Stimulated activated naive B cell treated with anti-CD40 and anti-IgM and Interleukin-4, amounts not matched to agents 10 μg/mL and 1 μg/mL and 100 μg/mL, for 72 hours (primary cell): ENCODE measurements at regions not wholly inside any gene's neighbourhood (a gene's known extent, or its start where the extent isn't known, plus 50 kb on each side); places are given as distances from the start of the nearest gene placed in this dataset.

ENCODE experiments used
- ATAC-seq, 2 donors: fragments of 150-1000 bp; cut with Tn5 transposase; replicated peaks; 2 replicates each; pipeline ENCODE4 v1.10.0; 2021; ENCODE audit warnings: moderate library complexity in 1 of 2
- DNase-seq: peaks from one replicate; pipeline ENCODE4 v3.0.0; 2021
- H3K27ac Mint-ChIP-seq: one replicate; pipeline ENCODE4 v1.8.0; 2022; ENCODE audit warnings: mild to moderate bottlenecking, mixed read lengths
- H3K27me3 Mint-ChIP-seq, 2 donors: one replicate each; pipeline ENCODE4 v1.8.0; 2022; ENCODE audit warnings: mixed read lengths in 2 of 2
- H3K36me3 Mint-ChIP-seq, 2 donors: one replicate each; pipeline ENCODE4 v1.8.0; 2022; ENCODE audit warnings: mixed read lengths in 2 of 2, mild to moderate bottlenecking in 1 of 2
- H3K4me1 Mint-ChIP-seq, 2 donors: one replicate each; pipeline ENCODE4 v1.8.0; 2022; ENCODE audit warnings: mixed read lengths in 2 of 2, mild to moderate bottlenecking in 1 of 2
- H3K4me3 Mint-ChIP-seq, 2 donors: one replicate each; pipeline ENCODE4 v1.8.0; 2022; ENCODE audit warnings: mild to moderate bottlenecking in 2 of 2, mixed read lengths in 2 of 2, moderate library complexity in 1 of 2
- H3K9me3 Mint-ChIP-seq, 2 donors: one replicate each; pipeline ENCODE4 v1.8.0; 2022; ENCODE audit warnings: mixed read lengths in 2 of 2, mild to moderate bottlenecking in 1 of 2

GRCh38 chr21:16873176-16873575 is 639.7 kb upstream of the CXADR start:
- Mint-ChIP-seq H3K9me3 (peaks cover 0 to 6% of the 10 kb centered on the region in 2 donors), H3K4me3 (no peak overlapping the region), H3K27me3 (no peaks in the 10 kb centered on the region), H3K27ac (no peak overlapping the region), H3K4me1 (no peaks in the 10 kb centered on the region), H3K36me3 (no peaks in the 10 kb centered on the region)
- ATAC-seq: no peak
- DNase-seq: no peak

- H3K36me3 Mint-ChIP-seq: no peaks in the 10 kb centered on the region
- H3K4me1 Mint-ChIP-seq: no peaks in the 10 kb centered on the region
- H3K27ac Mint-ChIP-seq: no peak overlapping the region
- no peaks in the 10 kb centered on the region for H3K27me3 Mint-ChIP-seq
- no peak overlapping the region for H3K4me3 Mint-ChIP-seq
- ATAC-seq (no peak), DNase-seq (no peak)
- peaks cover 0 to 6% of the 10 kb centered on the region in 2 donors for H3K9me3 Mint-ChIP-seq
Measured at GRCh38 chr21:16873596-16873995, 639.2 kb upstream of the CXADR start.

GRCh38 chr21:16879479-16879878 is 633.4 kb upstream of the CXADR start:
- ATAC-seq (no peak), DNase-seq (no peak)
- H3K36me3 Mint-ChIP-seq: no peaks in the 10 kb centered on the region
- H3K27ac Mint-ChIP-seq: no peak overlapping the region
- H3K9me3 Mint-ChIP-seq: peaks cover 2 to 20% of the 10 kb centered on the region in 2 donors
- H3K27me3 Mint-ChIP-seq: no peaks in the 10 kb centered on the region
- H3K4me1 Mint-ChIP-seq: no peaks in the 10 kb centered on the region
- no peak overlapping the region for H3K4me3 Mint-ChIP-seq

- Mint-ChIP-seq H3K4me1 (no peaks in the 10 kb centered on the region), H3K9me3 (peaks cover 8 to 11% of the 10 kb centered on the region in 2 donors), H3K36me3 (no peaks in the 10 kb centered on the region), H3K27ac (no peak overlapping the region), H3K27me3 (no peaks in the 10 kb centered on the region), H3K4me3 (no peak overlapping the region)
- DNase-seq (no peak), ATAC-seq (no peak)
Measured at GRCh38 chr21:16891821-16892220, 621.0 kb upstream of the CXADR start.

- Mint-ChIP-seq H3K4me1 (no peaks in the 10 kb centered on the region), H3K27me3 (no peaks in the 10 kb centered on the region), H3K4me3 (no peak overlapping the region), H3K36me3 (no peaks in the 10 kb centered on the region), H3K9me3 (peaks cover 0 to 3% of the 10 kb centered on the region in 2 donors), H3K27ac (no peak overlapping the region)
- ATAC-seq (no peak), DNase-seq (no peak)
Measured at GRCh38 chr21:16900685-16901084, 612.2 kb upstream of the CXADR start.

GRCh38 chr21:16908077-16908476 is 604.8 kb upstream of the CXADR start:
- Mint-ChIP-seq H3K27me3 (no peaks in the 10 kb centered on the region), H3K27ac (no peak overlapping the region), H3K9me3 (peaks cover 3 to 6% of the 10 kb centered on the region in 2 donors), H3K4me3 (no peak overlapping the region), H3K4me1 (no peaks in the 10 kb centered on the region), H3K36me3 (no peaks in the 10 kb centered on the region)
- DNase-seq (no peak), ATAC-seq (no peak)

GRCh38 chr21:16910435-16911165 is 602.2 kb upstream of the CXADR start:
- ATAC-seq (no peak), DNase-seq (no peak)
- Mint-ChIP-seq H3K27me3 (no peaks in the 10 kb centered on the region), H3K4me3 (no peak overlapping the region), H3K9me3 (peaks cover 10 to 20% of the 10 kb centered on the region in 2 donors), H3K27ac (no peak overlapping the region), H3K4me1 (no peaks in the 10 kb centered on the region), H3K36me3 (no peaks in the 10 kb centered on the region)

GRCh38 chr21:16911166-16911607 is 601.7 kb upstream of the CXADR start:
- Mint-ChIP-seq H3K4me3 (no peak overlapping the region), H3K4me1 (no peaks in the 10 kb centered on the region), H3K9me3 (peaks cover 13 to 17% of the 10 kb centered on the region in 2 donors), H3K27ac (no peak overlapping the region), H3K27me3 (no peaks in the 10 kb centered on the region), H3K36me3 (no peaks in the 10 kb centered on the region)
- ATAC-seq: no peak
- DNase-seq: no peak

GRCh38 chr21:16912075-16912474 is 600.8 kb upstream of the CXADR start:
- ATAC-seq (no peak), DNase-seq (no peak)

GRCh38 chr21:16913010-16913409 is 599.8 kb upstream of the CXADR start:
- ATAC-seq: no peak
- Mint-ChIP-seq H3K36me3 (no peaks in the 10 kb centered on the region), H3K9me3 (peaks cover 13 to 16% of the 10 kb centered on the region in 2 donors), H3K27me3 (no peaks in the 10 kb centered on the region), H3K4me3 (no peak overlapping the region), H3K4me1 (no peaks in the 10 kb centered on the region), H3K27ac (no peak overlapping the region)
- DNase-seq: no peak

More at GRCh38 chr21:16912075-16912474, 600.8 kb upstream of the CXADR start:
- peaks cover 13 to 16% of the 10 kb centered on the region in 2 donors for H3K9me3 Mint-ChIP-seq
- no peaks in the 10 kb centered on the region for H3K4me1 Mint-ChIP-seq
- no peaks in the 10 kb centered on the region for H3K36me3 Mint-ChIP-seq
- H3K27me3 Mint-ChIP-seq: no peaks in the 10 kb centered on the region
- H3K4me3 Mint-ChIP-seq: no peak overlapping the region
- H3K27ac Mint-ChIP-seq: no peak overlapping the region

GRCh38 chr21:16928439-16928838 is 584.4 kb upstream of the CXADR start:
- no peaks in the 10 kb centered on the region for H3K27me3 Mint-ChIP-seq
- DNase-seq (no peak), ATAC-seq (no peak)
- no peak overlapping the region for H3K4me3 Mint-ChIP-seq
- no peaks in the 10 kb centered on the region for H3K9me3 Mint-ChIP-seq
- H3K27ac Mint-ChIP-seq: no peak overlapping the region
- H3K4me1 Mint-ChIP-seq: no peaks in the 10 kb centered on the region
- H3K36me3 Mint-ChIP-seq: no peaks in the 10 kb centered on the region

GRCh38 chr21:16932314-16932713 is 580.5 kb upstream of the CXADR start:
- Mint-ChIP-seq H3K4me1 (no peaks in the 10 kb centered on the region), H3K9me3 (peaks cover 0 to 3% of the 10 kb centered on the region in 2 donors), H3K27ac (no peak overlapping the region), H3K4me3 (no peak overlapping the region), H3K36me3 (no peaks in the 10 kb centered on the region), H3K27me3 (no peaks in the 10 kb centered on the region)
- DNase-seq (no peak), ATAC-seq (no peak)

GRCh38 chr21:16942703-16943102 is 570.1 kb upstream of the CXADR start:
- no peaks in the 10 kb centered on the region for H3K36me3 Mint-ChIP-seq
- ATAC-seq (no peak), DNase-seq (no peak)
- H3K4me1 Mint-ChIP-seq: no peaks in the 10 kb centered on the region
- H3K27ac Mint-ChIP-seq: no peak overlapping the region
- peaks cover 6 to 22% of the 10 kb centered on the region in 2 donors for H3K9me3 Mint-ChIP-seq
- no peaks in the 10 kb centered on the region for H3K27me3 Mint-ChIP-seq
- H3K4me3 Mint-ChIP-seq: no peak overlapping the region

GRCh38 chr21:16943231-16943630 is 569.6 kb upstream of the CXADR start:
- H3K27ac Mint-ChIP-seq: no peak overlapping the region
- H3K9me3 Mint-ChIP-seq: peaks cover 6 to 22% of the 10 kb centered on the region in 2 donors
- H3K4me1 Mint-ChIP-seq: no peaks in the 10 kb centered on the region
- no peaks in the 10 kb centered on the region for H3K27me3 Mint-ChIP-seq
- H3K4me3 Mint-ChIP-seq: no peak overlapping the region
- ATAC-seq (no peak), DNase-seq (no peak)
- H3K36me3 Mint-ChIP-seq: no peaks in the 10 kb centered on the region

GRCh38 chr21:16945580-16945979 is 567.3 kb upstream of the CXADR start:
- H3K36me3 Mint-ChIP-seq: no peaks in the 10 kb centered on the region
- peaks cover 8 to 21% of the 10 kb centered on the region in 2 donors for H3K9me3 Mint-ChIP-seq
- H3K4me3 Mint-ChIP-seq: no peak overlapping the region
- no peaks in the 10 kb centered on the region for H3K4me1 Mint-ChIP-seq
- H3K27me3 Mint-ChIP-seq: no peaks in the 10 kb centered on the region
- ATAC-seq (no peak), DNase-seq (no peak)
- no peak overlapping the region for H3K27ac Mint-ChIP-seq
